Tibial nerve (tissue), 3 donors: ENCODE measurements at regions not wholly inside any gene's neighbourhood (a gene's known extent, or its start where the extent isn't known, plus 50 kb on each side); places are given as distances from the start of the nearest gene placed in this dataset.

ENCODE experiments used
- CTCF ChIP-seq, 5 experiments: fragments of 200-600 bp in 3 of 5; fragments of 450-650 bp in 2 of 5; sonication (generic) in 3 of 5; IDR thresholded peaks; one replicate each; pipeline ENCODE4 v1.5.1; 2016 to 2019; ENCODE audit warnings: antibody characterized with exemption in 5 of 5, mild to moderate bottlenecking in 3 of 5, moderate library complexity in 2 of 5
- POLR2A ChIP-seq, 2 donors: fragments of 450-650 bp; IDR thresholded peaks; one replicate each; pipeline ENCODE4 v1.6.1; 2017; ENCODE audit warnings: antibody characterized with exemption in 2 of 2, mild to moderate bottlenecking in 2 of 2, moderate library complexity in 2 of 2

- no peak for TF ChIP-seq CTCF (IDR thresholded peaks at IDR 0.05)
- no peak for TF ChIP-seq POLR2A (IDR thresholded peaks at IDR 0.05)
These were observed 200.3 kb downstream of the EDN1 start for GRCh38 chr6:12490351-12490903.
